Neural crest cell (in vitro differentiated cells): ENCODE measurements at regions not wholly inside any gene's neighbourhood (a gene's known extent, or its start where the extent isn't known, plus 50 kb on each side); places are given as distances from the start of the nearest gene placed in this dataset.

Source experiments
- DNase-seq: peaks from one replicate; pipeline ENCODE4 v3.0.0; 2021; ENCODE audit warnings: low read depth, mixed read lengths, low spot score
- H3K27ac Mint-ChIP-seq: one replicate; pipeline ENCODE4 v1.8.0; 2021; ENCODE audit warnings: mild to moderate bottlenecking, mixed read lengths; ENCODE audit not compliant: unreplicated experiment
- H3K27me3 Mint-ChIP-seq: 2 replicates; pipeline ENCODE4 v1.8.0; 2021; ENCODE audit warnings: low read depth, mild to moderate bottlenecking, mixed read lengths
- H3K36me3 Mint-ChIP-seq: 2 replicates; pipeline ENCODE4 v1.8.0; 2021; ENCODE audit warnings: low read depth, mild to moderate bottlenecking, mixed read lengths
- H3K4me1 Mint-ChIP-seq: 2 replicates; pipeline ENCODE4 v1.8.0; 2021; ENCODE audit warnings: mixed read lengths
- H3K4me3 Mint-ChIP-seq: one replicate; pipeline ENCODE4 v1.8.0; 2021; ENCODE audit warnings: mild to moderate bottlenecking, mixed read lengths
- H3K9me3 Mint-ChIP-seq: 2 replicates; pipeline ENCODE4 v1.8.0; 2021; ENCODE audit warnings: mixed read lengths
- TF ChIP-seq, protein P1 (sequence below): fragments of 200-600 bp; sonication (generic); conservative IDR thresholded peaks from 2 replicates; pipeline ENCODE4 v1.5.0; 2021; ENCODE audit warnings: antibody characterized with exemption, mild to moderate bottlenecking

DNA sequence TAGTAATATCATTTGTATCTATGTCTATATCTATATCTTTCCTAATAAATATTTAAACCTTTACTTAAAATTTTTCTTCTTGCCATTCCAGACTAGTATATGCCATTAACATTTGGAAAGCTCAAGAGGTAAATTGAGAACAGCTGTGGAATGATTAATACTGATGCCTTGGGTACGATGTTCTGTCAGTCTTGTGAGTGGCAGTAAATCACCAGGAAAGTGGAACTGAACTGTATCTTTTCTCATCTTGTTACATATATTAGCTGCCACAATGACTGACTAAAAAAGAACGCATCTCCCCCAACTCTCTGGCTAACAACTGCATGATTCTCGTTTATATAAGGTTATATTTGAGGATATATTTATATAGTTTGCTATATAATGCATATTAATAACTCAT is 137.0 kb upstream of the ASCC3 start:
- no peaks in the 10 kb centered on the region for H3K4me1 Mint-ChIP-seq
- no peak overlapping the region for H3K27ac Mint-ChIP-seq
- no peaks in the 10 kb centered on the region for H3K9me3 Mint-ChIP-seq
- H3K27me3 Mint-ChIP-seq, result no peaks in the 10 kb centered on the region
- TF ChIP-seq, protein P1, sequence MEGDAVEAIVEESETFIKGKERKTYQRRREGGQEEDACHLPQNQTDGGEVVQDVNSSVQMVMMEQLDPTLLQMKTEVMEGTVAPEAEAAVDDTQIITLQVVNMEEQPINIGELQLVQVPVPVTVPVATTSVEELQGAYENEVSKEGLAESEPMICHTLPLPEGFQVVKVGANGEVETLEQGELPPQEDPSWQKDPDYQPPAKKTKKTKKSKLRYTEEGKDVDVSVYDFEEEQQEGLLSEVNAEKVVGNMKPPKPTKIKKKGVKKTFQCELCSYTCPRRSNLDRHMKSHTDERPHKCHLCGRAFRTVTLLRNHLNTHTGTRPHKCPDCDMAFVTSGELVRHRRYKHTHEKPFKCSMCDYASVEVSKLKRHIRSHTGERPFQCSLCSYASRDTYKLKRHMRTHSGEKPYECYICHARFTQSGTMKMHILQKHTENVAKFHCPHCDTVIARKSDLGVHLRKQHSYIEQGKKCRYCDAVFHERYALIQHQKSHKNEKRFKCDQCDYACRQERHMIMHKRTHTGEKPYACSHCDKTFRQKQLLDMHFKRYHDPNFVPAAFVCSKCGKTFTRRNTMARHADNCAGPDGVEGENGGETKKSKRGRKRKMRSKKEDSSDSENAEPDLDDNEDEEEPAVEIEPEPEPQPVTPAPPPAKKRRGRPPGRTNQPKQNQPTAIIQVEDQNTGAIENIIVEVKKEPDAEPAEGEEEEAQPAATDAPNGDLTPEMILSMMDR, result no peak
- H3K4me3 Mint-ChIP-seq, result no peak overlapping the region
- no peak for DNase-seq
- no peaks in the 10 kb centered on the region for H3K36me3 Mint-ChIP-seq

DNA sequence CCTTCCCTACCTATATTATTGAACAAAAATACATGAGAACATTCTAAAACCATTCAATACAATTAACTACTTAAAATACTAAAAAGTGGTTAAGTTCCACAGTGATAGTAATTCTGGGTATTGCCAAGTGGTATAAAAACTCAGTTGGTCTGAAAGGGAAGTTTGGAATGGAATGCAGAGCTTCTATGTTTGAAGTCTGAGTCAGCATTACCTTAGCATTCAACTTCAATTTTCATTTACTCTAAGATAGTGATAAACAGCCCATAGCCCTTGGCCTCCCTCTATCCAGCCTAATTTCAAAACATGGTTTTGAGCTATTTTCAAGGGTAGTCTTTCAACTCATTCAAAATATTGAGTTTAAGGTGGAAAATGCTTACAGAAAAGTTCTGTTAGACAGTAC is 140.4 kb upstream of the ASCC3 start:
- H3K36me3 Mint-ChIP-seq, result no peaks in the 10 kb centered on the region
- DNase-seq, result no peak
- TF ChIP-seq, protein P1, result no peak
- no peak overlapping the region for H3K4me3 Mint-ChIP-seq
- no peaks in the 10 kb centered on the region for H3K4me1 Mint-ChIP-seq
- H3K27me3 Mint-ChIP-seq, result no peaks in the 10 kb centered on the region
- H3K9me3 Mint-ChIP-seq, result peaks cover 5% of the 10 kb centered on the region
- H3K27ac Mint-ChIP-seq, result no peak overlapping the region

DNA sequence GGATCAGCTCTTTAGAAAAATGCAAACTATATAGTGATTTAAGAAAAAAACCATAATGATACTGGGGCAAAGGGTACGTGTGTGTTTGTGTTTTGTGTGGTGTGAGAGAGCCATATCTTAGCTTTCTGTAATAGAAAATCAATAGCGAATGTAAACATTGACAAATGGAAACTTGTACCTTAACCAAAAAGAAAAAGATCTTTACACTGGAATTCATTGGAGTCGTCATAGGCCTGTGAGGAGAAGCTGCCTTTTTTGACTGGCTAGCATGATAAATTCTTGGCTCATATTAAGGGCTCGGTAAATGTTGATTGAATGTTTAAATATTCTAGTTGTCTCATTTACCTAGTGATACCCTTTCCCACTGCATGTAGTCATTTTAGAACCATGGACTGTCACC is 161.8 kb upstream of the ASCC3 start:
- no peak for DNase-seq
- no peaks in the 10 kb centered on the region for H3K27me3 Mint-ChIP-seq
- no peak overlapping the region for H3K4me3 Mint-ChIP-seq
- H3K4me1 Mint-ChIP-seq, result no peaks in the 10 kb centered on the region
- no peak overlapping the region for H3K27ac Mint-ChIP-seq
- TF ChIP-seq, protein P1, result no peak
- H3K36me3 Mint-ChIP-seq, result no peaks in the 10 kb centered on the region
- no peaks in the 10 kb centered on the region for H3K9me3 Mint-ChIP-seq

DNA sequence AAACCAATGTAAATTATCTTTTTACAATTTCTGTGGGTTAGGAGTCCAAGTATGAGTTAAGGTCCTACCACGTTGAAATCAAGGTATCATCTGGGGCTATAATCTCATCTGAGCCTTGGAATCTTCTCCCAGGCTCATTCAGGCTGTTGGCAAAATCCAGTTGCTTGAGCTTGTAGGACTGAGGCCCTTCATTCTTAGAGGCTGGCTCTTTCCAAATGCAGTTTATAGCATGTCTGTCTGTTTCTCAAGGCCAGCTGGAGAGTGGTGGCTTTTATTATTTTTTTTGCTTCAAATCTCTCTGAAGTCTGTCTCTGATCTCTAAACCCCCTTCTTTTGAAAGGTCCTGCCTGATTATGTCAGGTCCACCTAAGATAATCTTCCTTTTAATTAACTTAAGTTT is 177.2 kb upstream of the ASCC3 start:
- TF ChIP-seq, protein P1, result no peak
- Mint-ChIP-seq H3K27me3 (no peaks in the 10 kb centered on the region), H3K4me1 (no peaks in the 10 kb centered on the region), H3K36me3 (no peaks in the 10 kb centered on the region), H3K4me3 (no peak overlapping the region), H3K27ac (no peak overlapping the region), H3K9me3 (no peaks in the 10 kb centered on the region)
- no peak for DNase-seq

DNA sequence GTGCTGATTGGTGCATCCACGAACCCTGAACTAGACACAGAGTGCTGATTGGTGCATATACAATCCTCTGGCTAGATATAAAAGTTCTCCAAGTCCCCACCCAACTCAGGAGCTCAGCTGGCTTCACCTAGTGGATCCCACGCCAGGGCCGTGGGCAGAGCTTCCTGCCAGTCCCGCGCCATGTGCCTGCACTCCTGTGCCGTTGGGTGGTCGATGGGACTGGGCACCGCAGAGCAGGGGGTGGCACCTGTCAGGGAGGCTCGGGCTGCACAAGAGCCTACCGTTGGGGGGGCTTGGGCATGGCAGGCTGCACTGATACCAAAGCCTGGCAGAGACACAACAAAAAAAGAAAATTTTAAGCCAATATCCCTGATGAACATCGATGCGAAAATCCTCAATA is 185.4 kb upstream of the ASCC3 start:
- TF ChIP-seq, protein P1, result no peak
- DNase-seq, result no peak
- Mint-ChIP-seq H3K4me3 (no peak overlapping the region), H3K27me3 (no peaks in the 10 kb centered on the region), H3K4me1 (no peaks in the 10 kb centered on the region), H3K36me3 (no peaks in the 10 kb centered on the region), H3K9me3 (peaks cover 7% of the 10 kb centered on the region), H3K27ac (no peak overlapping the region)
